HL-60 (cell line): ENCODE measurements at regions not wholly inside any gene's neighbourhood (a gene's known extent, or its start where the extent isn't known, plus 50 kb on each side); places are given as distances from the start of the nearest gene placed in this dataset.

Experiments
- GABPA ChIP-seq: IDR thresholded peaks from 2 replicates; pipeline ENCODE4 v1.6.1; 2012; ENCODE audit warnings: low read depth
- POLR2AphosphoS5 ChIP-seq: IDR thresholded peaks from 2 replicates; pipeline ENCODE4 v1.6.1; 2012; ENCODE audit warnings: low read depth
- TF ChIP-seq, protein P1 (sequence below): IDR thresholded peaks from one replicate; pipeline ENCODE4 v1.5.1; 2011; ENCODE audit warnings: low read length, control low read depth, inconsistent platforms; ENCODE audit not compliant: insufficient read depth

GRCh38 chr9:115445655-115446054 is 327.7 kb upstream of the TNC start:
- TF ChIP-seq POLR2AphosphoS5 (no peak), GABPA (no peak)
- TF ChIP-seq, protein P1, sequence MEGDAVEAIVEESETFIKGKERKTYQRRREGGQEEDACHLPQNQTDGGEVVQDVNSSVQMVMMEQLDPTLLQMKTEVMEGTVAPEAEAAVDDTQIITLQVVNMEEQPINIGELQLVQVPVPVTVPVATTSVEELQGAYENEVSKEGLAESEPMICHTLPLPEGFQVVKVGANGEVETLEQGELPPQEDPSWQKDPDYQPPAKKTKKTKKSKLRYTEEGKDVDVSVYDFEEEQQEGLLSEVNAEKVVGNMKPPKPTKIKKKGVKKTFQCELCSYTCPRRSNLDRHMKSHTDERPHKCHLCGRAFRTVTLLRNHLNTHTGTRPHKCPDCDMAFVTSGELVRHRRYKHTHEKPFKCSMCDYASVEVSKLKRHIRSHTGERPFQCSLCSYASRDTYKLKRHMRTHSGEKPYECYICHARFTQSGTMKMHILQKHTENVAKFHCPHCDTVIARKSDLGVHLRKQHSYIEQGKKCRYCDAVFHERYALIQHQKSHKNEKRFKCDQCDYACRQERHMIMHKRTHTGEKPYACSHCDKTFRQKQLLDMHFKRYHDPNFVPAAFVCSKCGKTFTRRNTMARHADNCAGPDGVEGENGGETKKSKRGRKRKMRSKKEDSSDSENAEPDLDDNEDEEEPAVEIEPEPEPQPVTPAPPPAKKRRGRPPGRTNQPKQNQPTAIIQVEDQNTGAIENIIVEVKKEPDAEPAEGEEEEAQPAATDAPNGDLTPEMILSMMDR, result no peak
